Psoas muscle (tissue), 7 donors: ENCODE measurements at regions not wholly inside any gene's neighbourhood (a gene's known extent, or its start where the extent isn't known, plus 50 kb on each side); places are given as distances from the start of the nearest gene placed in this dataset.

Source experiments
- ATAC-seq, 4 donors: fragments of 200-7000 bp; cut with Tn5 transposase; one replicate each; pipeline ENCODE4 v1.9.1; 2020; ENCODE audit warnings: moderate library complexity in 3 of 4, mild to moderate bottlenecking in 2 of 4
- DNase-seq, 2 donors: peaks; one replicate each; pipeline ENCODE4 v3.0.0-alpha.2; 2020
- H3K27ac ChIP-seq: fragments of 200-600 bp; one replicate; pipeline ENCODE4 v1.8.0; 2022
- H3K27me3 ChIP-seq, 3 donors: fragments of 200-600 bp in 1 of 3; one replicate each; pipeline versions ENCODE4 v1.6.1 to v1.8.0; 2013 to 2022; ENCODE audit warnings: low read length in 2 of 3, mild to moderate bottlenecking in 2 of 3, moderate library complexity in 1 of 3; ENCODE audit not compliant: insufficient read depth in 3 of 3
- H3K36me3 ChIP-seq, 2 donors: fragments of 200-600 bp in 1 of 2; one replicate each; pipeline versions ENCODE4 v1.6.1 to v1.8.0; 2013 to 2022; ENCODE audit warnings: low read depth in 1 of 2, mild to moderate bottlenecking in 1 of 2, moderate library complexity in 1 of 2; ENCODE audit not compliant: insufficient read depth in 1 of 2
- H3K4me1 ChIP-seq: fragments of 200-600 bp; one replicate; pipeline ENCODE4 v1.8.0; 2022
- H3K4me3 ChIP-seq: fragments of 200-600 bp; one replicate; pipeline ENCODE4 v1.8.0; 2022; ENCODE audit warnings: mild to moderate bottlenecking
- H3K9me3 ChIP-seq: fragments of 200-600 bp; one replicate; pipeline ENCODE4 v1.8.0; 2022
- WGBS, 3 donors: extraction: QIAGEN DNeasy Blood & Tissue Kit; methylation state at CpG; one replicate each; pipeline versions ENCODE4 v1.1.6 to v1.1.7; 2013; 5-methylcytosine and 5-hydroxymethylcytosine counted together
- intact Hi-C, 2 donors: fragments of 100-400 bp; cut with DNase I; formaldehyde crosslinking; loops; one replicate each; pipeline versions ENCODE4 v1.11.0 to v1.14.2; 2022
- TF ChIP-seq, protein P1 (sequence below): fragments of 200-600 bp; IDR thresholded peaks from one replicate; pipeline ENCODE4 v1.8.0; 2022; ENCODE audit warnings: antibody characterized with exemption
- donor health status: healthy with polysubstance abuse.
- donor health status: DM: no; HTN: no; CAD: no; lungs with moderate emphysema.
- donor health status: Bipolar disorder and iron deficiency.
- donor health status: healthy.
- donor health status: DM: yes; HTN: yes; CAD: no.
- donor health status: DM: no; HTN: no; CAD: no.
- donor health status: DM: yes; HTN: yes; CAD: no.

GRCh38 chr3:81048058-81048665 lies 713.3 kb downstream of the GBE1 start:
- Histone ChIP-seq H3K36me3 (no peaks in the 10 kb centered on the region), H3K4me1 (no peaks in the 10 kb centered on the region), H3K9me3 (no peaks in the 10 kb centered on the region), H3K27me3 (no peaks in the 10 kb centered on the region), H3K4me3 (no peak overlapping the region), H3K27ac (no peak overlapping the region)
- intact Hi-C loops, result no loop called here
- 65 to 72% (median 69%) methylated on average over 3 of the region's 3 CpGs for WGBS, 3 donors
- DNase-seq (no peak), ATAC-seq (no peak)
- TF ChIP-seq, protein P1, sequence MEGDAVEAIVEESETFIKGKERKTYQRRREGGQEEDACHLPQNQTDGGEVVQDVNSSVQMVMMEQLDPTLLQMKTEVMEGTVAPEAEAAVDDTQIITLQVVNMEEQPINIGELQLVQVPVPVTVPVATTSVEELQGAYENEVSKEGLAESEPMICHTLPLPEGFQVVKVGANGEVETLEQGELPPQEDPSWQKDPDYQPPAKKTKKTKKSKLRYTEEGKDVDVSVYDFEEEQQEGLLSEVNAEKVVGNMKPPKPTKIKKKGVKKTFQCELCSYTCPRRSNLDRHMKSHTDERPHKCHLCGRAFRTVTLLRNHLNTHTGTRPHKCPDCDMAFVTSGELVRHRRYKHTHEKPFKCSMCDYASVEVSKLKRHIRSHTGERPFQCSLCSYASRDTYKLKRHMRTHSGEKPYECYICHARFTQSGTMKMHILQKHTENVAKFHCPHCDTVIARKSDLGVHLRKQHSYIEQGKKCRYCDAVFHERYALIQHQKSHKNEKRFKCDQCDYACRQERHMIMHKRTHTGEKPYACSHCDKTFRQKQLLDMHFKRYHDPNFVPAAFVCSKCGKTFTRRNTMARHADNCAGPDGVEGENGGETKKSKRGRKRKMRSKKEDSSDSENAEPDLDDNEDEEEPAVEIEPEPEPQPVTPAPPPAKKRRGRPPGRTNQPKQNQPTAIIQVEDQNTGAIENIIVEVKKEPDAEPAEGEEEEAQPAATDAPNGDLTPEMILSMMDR, result no peak

DNA sequence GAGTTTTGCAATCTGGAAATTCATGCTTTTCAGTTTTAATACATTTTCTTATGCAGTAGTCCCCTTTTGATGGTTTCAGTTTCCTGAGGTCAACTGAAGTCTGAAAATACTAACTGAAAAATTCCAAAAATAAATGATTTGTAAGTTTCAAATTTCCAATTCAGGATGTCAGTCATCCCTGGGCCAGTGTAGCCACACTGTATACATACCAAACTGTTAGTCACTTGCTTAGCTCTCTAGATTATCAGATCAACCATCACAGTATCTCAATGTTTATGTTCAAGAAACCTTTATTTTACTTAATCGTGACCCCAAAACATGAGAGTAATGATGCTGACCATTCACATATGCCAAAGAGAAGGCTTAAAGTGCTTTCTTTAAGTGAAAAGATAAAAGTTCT lies 715.5 kb downstream of the GBE1 start:
- no peaks in the 10 kb centered on the region for H3K4me1 ChIP-seq
- intact Hi-C loops, result no loop called here
- H3K9me3 ChIP-seq, result no peaks in the 10 kb centered on the region
- no peak overlapping the region for H3K4me3 ChIP-seq
- H3K27ac ChIP-seq, result no peak overlapping the region
- WGBS, 3 donors, result 37 to 88% (median 77%) methylated on average over 1 of the region's 1 CpG
- ATAC-seq (no peak), DNase-seq (no peak)
- no peaks in the 10 kb centered on the region for H3K27me3 ChIP-seq
- TF ChIP-seq, protein P1, result no peak
- H3K36me3 ChIP-seq, result no peaks in the 10 kb centered on the region

DNA sequence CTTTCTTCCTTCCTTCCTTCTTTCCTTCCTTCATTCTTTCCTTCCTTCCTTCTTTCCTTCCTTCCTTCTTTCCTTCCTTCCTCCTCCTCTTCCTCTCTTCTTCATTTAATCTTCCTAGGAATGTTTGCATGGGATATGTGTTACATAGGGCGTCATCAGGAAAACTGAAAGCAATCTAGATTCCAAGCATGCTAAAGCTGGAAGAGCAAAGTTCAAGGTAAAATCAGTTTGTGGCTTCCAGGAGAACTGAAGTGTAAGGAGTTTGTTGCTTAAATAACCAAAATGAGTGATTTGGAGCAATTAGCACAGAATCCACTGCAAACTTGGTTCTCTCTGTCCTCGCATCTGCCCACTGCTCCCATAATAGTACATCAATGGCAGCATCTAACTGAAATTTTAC lies 716.2 kb downstream of the GBE1 start:
- Histone ChIP-seq H3K36me3 (no peaks in the 10 kb centered on the region), H3K4me3 (no peak overlapping the region), H3K27me3 (no peaks in the 10 kb centered on the region), H3K27ac (no peak overlapping the region), H3K9me3 (no peaks in the 10 kb centered on the region), H3K4me1 (no peaks in the 10 kb centered on the region)
- TF ChIP-seq, protein P1, result no peak
- WGBS, 3 donors, result 83 to 89% (median 84%) methylated on average over 2 of the region's 2 CpGs
- no peak for ATAC-seq
- DNase-seq, result no peak
- intact Hi-C loops, result no loop called here

- H3K27ac ChIP-seq, result no peak overlapping the region
- no peak for ATAC-seq
- TF ChIP-seq, protein P1, result no peak
- no peaks in the 10 kb centered on the region for H3K9me3 ChIP-seq
- intact Hi-C loops, result no loop called here
- no peak overlapping the region for H3K4me3 ChIP-seq
- H3K36me3 ChIP-seq, result no peaks in the 10 kb centered on the region
- WGBS, 3 donors, result 78 to 87% (median 83%) methylated on average over 3 of the region's 3 CpGs
- H3K4me1 ChIP-seq, result no peaks in the 10 kb centered on the region
- no peak for DNase-seq
- H3K27me3 ChIP-seq, result no peaks in the 10 kb centered on the region
Observed at GRCh38 chr3:81043660-81044199, 717.7 kb downstream of the GBE1 start.

- DNase-seq (no peak), ATAC-seq (no peak)
- Histone ChIP-seq H3K9me3 (no peaks in the 10 kb centered on the region), H3K4me1 (no peaks in the 10 kb centered on the region), H3K4me3 (no peak overlapping the region), H3K27ac (no peak overlapping the region), H3K27me3 (no peaks in the 10 kb centered on the region), H3K36me3 (no peaks in the 10 kb centered on the region)
- intact Hi-C loops, result no loop called here
- 69 to 77% (median 77%) methylated on average over 2 of the region's 2 CpGs for WGBS, 3 donors
- TF ChIP-seq, protein P1, result no peak
Observed at GRCh38 chr3:81043009-81043408, 718.4 kb downstream of the GBE1 start.
